ENCODE measurements at regions not wholly inside any gene's neighbourhood (a gene's known extent, or its start where the extent isn't known, plus 50 kb on each side); places are given as distances from the start of the nearest gene placed in this dataset.

- no peaks in the 10 kb centered on the region for H3K36me3 ChIP-seq
- H3K27ac ChIP-seq, result no peak overlapping the region
- peak overlapping the region in 1 of 4 donors; percentile 21 for H3K4me3 ChIP-seq
- intact Hi-C loops (cut with DNase I), result loop anchor here (10.0 kb wide), 1 partner anchor 113 kb away; no protein-coding TSS in a partner anchor
- no peaks in the 10 kb centered on the region for H3K27me3 ChIP-seq
- 32 to 35% methylated on average over 4 of the region's 4 CpGs for WGBS, 2 donors
- no peak for TF ChIP-seq POLR2A (IDR thresholded peaks at IDR 0.05)
- TF ChIP-seq, protein P1, sequence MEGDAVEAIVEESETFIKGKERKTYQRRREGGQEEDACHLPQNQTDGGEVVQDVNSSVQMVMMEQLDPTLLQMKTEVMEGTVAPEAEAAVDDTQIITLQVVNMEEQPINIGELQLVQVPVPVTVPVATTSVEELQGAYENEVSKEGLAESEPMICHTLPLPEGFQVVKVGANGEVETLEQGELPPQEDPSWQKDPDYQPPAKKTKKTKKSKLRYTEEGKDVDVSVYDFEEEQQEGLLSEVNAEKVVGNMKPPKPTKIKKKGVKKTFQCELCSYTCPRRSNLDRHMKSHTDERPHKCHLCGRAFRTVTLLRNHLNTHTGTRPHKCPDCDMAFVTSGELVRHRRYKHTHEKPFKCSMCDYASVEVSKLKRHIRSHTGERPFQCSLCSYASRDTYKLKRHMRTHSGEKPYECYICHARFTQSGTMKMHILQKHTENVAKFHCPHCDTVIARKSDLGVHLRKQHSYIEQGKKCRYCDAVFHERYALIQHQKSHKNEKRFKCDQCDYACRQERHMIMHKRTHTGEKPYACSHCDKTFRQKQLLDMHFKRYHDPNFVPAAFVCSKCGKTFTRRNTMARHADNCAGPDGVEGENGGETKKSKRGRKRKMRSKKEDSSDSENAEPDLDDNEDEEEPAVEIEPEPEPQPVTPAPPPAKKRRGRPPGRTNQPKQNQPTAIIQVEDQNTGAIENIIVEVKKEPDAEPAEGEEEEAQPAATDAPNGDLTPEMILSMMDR (IDR thresholded peaks at IDR 0.05), result peak in 3 of 6 experiments; percentile 12 to 48 (median 29)
- H3K4me1 ChIP-seq, result no peaks in the 10 kb centered on the region
- H3K9me3 ChIP-seq, result no peaks in the 10 kb centered on the region
- no peak for DNase-seq
These were observed 51.3 kb upstream of the STEAP4 start for GRCh38 chr7:88357781-88358525.

DNA sequence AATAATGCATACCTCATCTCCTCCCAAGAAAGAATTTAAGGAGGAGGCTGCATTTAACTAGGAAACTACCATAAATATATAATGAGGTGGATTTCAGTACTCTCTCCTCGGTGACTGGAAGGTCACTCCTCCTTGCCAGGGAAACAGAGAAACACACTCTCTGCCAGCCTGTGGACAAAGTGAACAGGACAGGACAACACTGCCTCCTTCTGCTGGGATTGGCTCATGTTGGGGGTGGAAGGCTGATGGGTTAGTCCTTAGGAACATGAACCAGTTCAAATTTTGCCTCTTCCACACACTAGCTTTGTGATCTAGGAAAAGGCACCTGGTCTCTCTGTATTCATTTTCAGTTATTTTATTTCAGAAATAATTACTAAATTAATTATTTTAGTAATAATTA lies 50.6 kb upstream of the STEAP4 start:
- Histone ChIP-seq H3K27me3 (no peaks in the 10 kb centered on the region), H3K4me1 (no peaks in the 10 kb centered on the region), H3K4me3 (no peak overlapping the region), H3K27ac (no peak overlapping the region), H3K9me3 (no peaks in the 10 kb centered on the region), H3K36me3 (no peaks in the 10 kb centered on the region)
- intact Hi-C loops (cut with DNase I), result loop anchor here (10.0 kb wide), 1 partner anchor 112 kb away; no protein-coding TSS in a partner anchor
- 53 to 57% methylated on average over 1 of the region's 1 CpG for WGBS, 2 donors
- DNase-seq, result no peak
- no peak for TF ChIP-seq POLR2A (IDR thresholded peaks at IDR 0.05)
- TF ChIP-seq, protein P1 (IDR thresholded peaks at IDR 0.05), result peak in 2 of 6 experiments; percentile 28 to 51

Small RNAs in the stretch of these regions (small RNA-seq; reads per million reads assigned to genes)
- gene EIF4A1P13, result 0 reads per million in 4 donors
- gene RF00272, result 0 reads per million in 4 donors

All from esophagus squamous epithelium (tissue), 5 donors.